OCI-LY3 (cell line): ENCODE measurements at regions not wholly inside any gene's neighbourhood (a gene's known extent, or its start where the extent isn't known, plus 50 kb on each side); places are given as distances from the start of the nearest gene placed in this dataset.
A peak's percentile ranks its signal among the peaks of the same experiment; 100 is the strongest.

ENCODE experiments used
- H2AFZ ChIP-seq: fragments of 200-600, 300-600 bp; shearing (Covaris generic); 2 replicates; pipeline ENCODE4 v1.6.0; 2014; ENCODE audit warnings: antibody characterized with exemption, low read depth, low read length
- H3K27ac ChIP-seq: fragments of 200-600, 300-600 bp; sonication (generic); 2 replicates; pipeline ENCODE4 v1.5.1; 2014; ENCODE audit warnings: mild to moderate bottlenecking, low read length, moderate library complexity, mixed read lengths
- H3K27me3 ChIP-seq: fragments of 200-600, 300-600 bp; sonication (generic); 2 replicates; pipeline ENCODE4 v1.6.1; 2014; ENCODE audit warnings: low read depth, low read length, mixed read lengths
- H3K36me3 ChIP-seq: fragments of 200-600, 300-600 bp; sonication (generic); replicated peaks from 2 replicates; pipeline ENCODE3; 2014; ENCODE audit warnings: low read depth, low read length, mixed read lengths
- H3K4me1 ChIP-seq: fragments of 300-600, 200-600 bp; sonication (generic); 2 replicates; pipeline ENCODE4 v1.6.1; 2014; ENCODE audit warnings: low read length, mixed read lengths
- H3K4me2 ChIP-seq: fragments of 200-600, 300-600 bp; sonication (generic); 2 replicates; pipeline ENCODE4 v1.6.1; 2014; ENCODE audit warnings: low read length, mixed read lengths
- H3K4me3 ChIP-seq: fragments of 300-600, 200-600 bp; sonication (generic); 2 replicates; pipeline ENCODE4 v1.5.1; 2014; ENCODE audit warnings: antibody characterized with exemption, mild to moderate bottlenecking, low read length, moderate library complexity
- H3K79me2 ChIP-seq: fragments of 300-600, 200-600 bp; shearing (Covaris generic); 2 replicates; pipeline ENCODE4 v1.6.1; 2014; ENCODE audit warnings: mild to moderate bottlenecking, low read length, mixed read lengths
- H3K9ac ChIP-seq: fragments of 300-600, 200-600 bp; shearing (Covaris generic); 2 replicates; pipeline ENCODE4 v1.6.0; 2014; ENCODE audit warnings: mild to moderate bottlenecking, low read length, moderate library complexity
- H3K9me3 ChIP-seq: fragments of 200-600, 300-600 bp; shearing (Covaris generic); 2 replicates; pipeline ENCODE4 v1.6.1; 2014; ENCODE audit warnings: low read length, mixed read lengths; ENCODE audit not compliant: insufficient read depth
- H4K20me1 ChIP-seq: fragments of 200-600, 300-600 bp; sonication (generic); 2 replicates; pipeline ENCODE4 v1.6.1; 2016; ENCODE audit warnings: low read length, mixed read lengths; ENCODE audit not compliant: insufficient read depth
- EZH2phosphoT487 ChIP-seq: fragments of 200-600 bp; shearing (Covaris generic); IDR thresholded peaks from 2 replicates; pipeline ENCODE4 v1.6.1; 2018; ENCODE audit warnings: antibody characterized with exemption, mixed run types, low read depth
- TF ChIP-seq, protein P1 (sequence below): fragments of 200-600, 300-600 bp; sonication (generic); IDR thresholded peaks from 2 replicates; pipeline ENCODE4 v1.5.1; 2014; ENCODE audit warnings: antibody characterized with exemption, low read length, low read depth

DNA sequence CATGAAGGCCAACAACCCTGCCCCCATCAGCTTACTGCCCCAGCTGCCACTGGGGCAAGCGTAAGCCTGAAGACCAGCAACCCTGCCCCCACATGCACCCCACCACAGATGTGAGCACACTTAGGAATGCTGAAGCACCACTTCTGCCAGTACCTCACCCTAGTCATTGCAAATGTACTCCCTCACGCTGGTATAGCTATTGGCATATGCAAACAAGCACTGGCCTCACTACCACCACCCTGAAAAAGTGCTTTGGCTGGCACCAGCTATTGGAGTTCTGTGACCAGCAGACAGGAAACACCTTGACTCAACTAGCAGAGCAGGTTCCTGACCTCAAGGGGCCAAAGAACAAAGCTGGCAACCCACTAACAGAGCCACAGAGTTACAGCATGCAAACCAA is 534.4 kb upstream of the POU3F4 start:
- Histone ChIP-seq H3K4me3 (no peak overlapping the region), H3K27me3 (no peaks in the 10 kb centered on the region), H3K9ac (no peak overlapping the region), H3K27ac (no peak overlapping the region), H3K9me3 (no peaks in the 10 kb centered on the region), H3K79me2 (no peaks in the 10 kb centered on the region), H3K36me3 (no peaks in the 10 kb centered on the region), H3K4me1 (no peaks in the 10 kb centered on the region), H2AFZ (no peak overlapping the region), H4K20me1 (no peaks in the 10 kb centered on the region), H3K4me2 (no peak overlapping the region)
- TF ChIP-seq EZH2phosphoT487 = no peak
- TF ChIP-seq, protein P1, sequence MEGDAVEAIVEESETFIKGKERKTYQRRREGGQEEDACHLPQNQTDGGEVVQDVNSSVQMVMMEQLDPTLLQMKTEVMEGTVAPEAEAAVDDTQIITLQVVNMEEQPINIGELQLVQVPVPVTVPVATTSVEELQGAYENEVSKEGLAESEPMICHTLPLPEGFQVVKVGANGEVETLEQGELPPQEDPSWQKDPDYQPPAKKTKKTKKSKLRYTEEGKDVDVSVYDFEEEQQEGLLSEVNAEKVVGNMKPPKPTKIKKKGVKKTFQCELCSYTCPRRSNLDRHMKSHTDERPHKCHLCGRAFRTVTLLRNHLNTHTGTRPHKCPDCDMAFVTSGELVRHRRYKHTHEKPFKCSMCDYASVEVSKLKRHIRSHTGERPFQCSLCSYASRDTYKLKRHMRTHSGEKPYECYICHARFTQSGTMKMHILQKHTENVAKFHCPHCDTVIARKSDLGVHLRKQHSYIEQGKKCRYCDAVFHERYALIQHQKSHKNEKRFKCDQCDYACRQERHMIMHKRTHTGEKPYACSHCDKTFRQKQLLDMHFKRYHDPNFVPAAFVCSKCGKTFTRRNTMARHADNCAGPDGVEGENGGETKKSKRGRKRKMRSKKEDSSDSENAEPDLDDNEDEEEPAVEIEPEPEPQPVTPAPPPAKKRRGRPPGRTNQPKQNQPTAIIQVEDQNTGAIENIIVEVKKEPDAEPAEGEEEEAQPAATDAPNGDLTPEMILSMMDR = no peak

DNA sequence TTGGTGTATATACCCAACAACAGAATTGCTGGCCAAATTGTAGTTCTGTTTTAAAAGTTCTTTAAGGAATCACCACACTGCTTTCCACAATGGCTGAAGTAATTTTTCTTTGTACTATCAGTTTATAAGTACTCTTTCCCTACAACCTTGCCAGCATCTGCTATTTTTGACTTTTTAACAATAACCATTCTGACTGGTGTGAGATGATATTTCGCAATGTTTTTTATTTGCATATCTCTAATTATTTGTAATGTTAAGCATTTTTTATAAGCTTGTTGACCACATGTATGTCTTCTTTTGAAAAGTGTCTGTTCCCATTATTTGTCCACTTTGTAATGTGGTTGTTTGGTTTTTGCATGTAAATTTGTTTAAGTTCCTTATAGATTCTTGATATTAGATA is 509.9 kb upstream of the POU3F4 start:
- TF ChIP-seq, protein P1 = no peak
- TF ChIP-seq EZH2phosphoT487 = no peak
- no peaks in the 10 kb centered on the region for H4K20me1 ChIP-seq
- H3K4me1 ChIP-seq = no peaks in the 10 kb centered on the region
- H3K27ac ChIP-seq = no peak overlapping the region
- no peak overlapping the region for H3K9ac ChIP-seq
- no peak overlapping the region for H3K4me3 ChIP-seq
- no peak overlapping the region for H2AFZ ChIP-seq
- H3K9me3 ChIP-seq = no peaks in the 10 kb centered on the region
- H3K36me3 ChIP-seq = no peaks in the 10 kb centered on the region
- H3K27me3 ChIP-seq = no peaks in the 10 kb centered on the region
- no peak overlapping the region for H3K4me2 ChIP-seq
- H3K79me2 ChIP-seq = no peaks in the 10 kb centered on the region

DNA sequence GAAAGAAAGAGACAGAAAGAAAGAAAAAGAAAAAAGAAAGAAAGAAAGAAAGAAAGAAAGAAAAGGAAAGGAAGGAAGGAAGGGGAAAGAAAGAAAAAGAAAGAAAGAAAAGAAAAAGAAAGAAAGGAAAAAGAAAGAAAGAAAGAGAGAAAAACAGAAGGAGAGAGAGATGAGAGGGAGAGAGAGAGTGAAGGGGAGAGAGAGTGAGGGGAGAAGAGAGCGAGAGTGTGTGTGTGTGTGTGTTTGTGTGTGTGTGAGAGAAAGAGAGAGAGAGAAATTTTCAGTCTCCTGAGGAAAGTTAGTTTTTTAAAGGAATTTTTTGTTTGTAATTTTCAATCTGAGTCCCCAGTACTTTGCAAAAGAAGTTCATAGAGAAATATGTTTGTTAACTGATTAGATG is 504.1 kb upstream of the POU3F4 start:
- H3K4me2 ChIP-seq = no peak overlapping the region
- TF ChIP-seq EZH2phosphoT487 = no peak
- TF ChIP-seq, protein P1 = no peak
- no peaks in the 10 kb centered on the region for H3K4me1 ChIP-seq
- no peak overlapping the region for H2AFZ ChIP-seq
- no peaks in the 10 kb centered on the region for H3K27me3 ChIP-seq
- no peaks in the 10 kb centered on the region for H3K36me3 ChIP-seq
- no peaks in the 10 kb centered on the region for H3K9me3 ChIP-seq
- H3K79me2 ChIP-seq = no peaks in the 10 kb centered on the region
- no peak overlapping the region for H3K9ac ChIP-seq
- no peaks in the 10 kb centered on the region for H4K20me1 ChIP-seq
- H3K4me3 ChIP-seq = no peak overlapping the region
- H3K27ac ChIP-seq = no peak overlapping the region

DNA sequence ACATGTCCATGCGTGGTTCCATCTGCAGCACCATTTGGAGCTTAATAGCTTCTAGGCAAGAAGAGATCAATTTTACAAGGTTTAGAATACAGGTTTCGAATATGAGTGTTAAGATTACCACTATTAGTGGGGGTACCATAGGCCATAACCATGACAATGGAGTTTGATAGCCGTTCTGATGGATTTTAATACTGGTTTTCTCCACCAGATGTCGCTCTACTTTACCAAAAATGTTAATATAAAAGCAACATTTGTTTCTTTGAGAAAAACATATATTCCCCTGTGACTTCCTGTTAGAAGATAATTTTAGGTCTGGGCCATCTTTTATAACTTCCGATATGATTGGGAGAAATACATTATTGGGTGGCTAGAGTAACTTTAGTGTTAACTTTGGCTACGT is 499.7 kb upstream of the POU3F4 start:
- no peak overlapping the region for H3K9ac ChIP-seq
- no peaks in the 10 kb centered on the region for H4K20me1 ChIP-seq
- no peaks in the 10 kb centered on the region for H3K79me2 ChIP-seq
- no peak overlapping the region for H2AFZ ChIP-seq
- H3K27me3 ChIP-seq = no peaks in the 10 kb centered on the region
- no peaks in the 10 kb centered on the region for H3K9me3 ChIP-seq
- H3K4me3 ChIP-seq = no peak overlapping the region
- no peaks in the 10 kb centered on the region for H3K36me3 ChIP-seq
- H3K4me2 ChIP-seq = no peak overlapping the region
- TF ChIP-seq, protein P1 = peak; percentile 55
- no peak for TF ChIP-seq EZH2phosphoT487
- no peak overlapping the region for H3K27ac ChIP-seq
- H3K4me1 ChIP-seq = no peaks in the 10 kb centered on the region
